Muscle of back (tissue), 3 donors: ENCODE measurements at regions not wholly inside any gene's neighbourhood (a gene's known extent, or its start where the extent isn't known, plus 50 kb on each side); places are given as distances from the start of the nearest gene placed in this dataset.
A peak's percentile ranks its signal among the peaks of the same experiment; 100 is the strongest.

ENCODE experiments used
- DNase-seq, 3 donors: peaks; one replicate each; pipeline versions ENCODE4 v3.0.0 to v3.0.0-alpha.2; 2013

GRCh38 chr1:87926131-87926830, 597.6 kb downstream of the LMO4 start:
- DNase-seq = no peak

- DNase-seq = peak in 2 of 3 donors; percentile 40 to 71
These were observed 598.2 kb downstream of the LMO4 start for GRCh38 chr1:87926921-87927320.

GRCh38 chr1:87927391-87928280, 599.0 kb downstream of the LMO4 start:
- no peak for DNase-seq

DNA sequence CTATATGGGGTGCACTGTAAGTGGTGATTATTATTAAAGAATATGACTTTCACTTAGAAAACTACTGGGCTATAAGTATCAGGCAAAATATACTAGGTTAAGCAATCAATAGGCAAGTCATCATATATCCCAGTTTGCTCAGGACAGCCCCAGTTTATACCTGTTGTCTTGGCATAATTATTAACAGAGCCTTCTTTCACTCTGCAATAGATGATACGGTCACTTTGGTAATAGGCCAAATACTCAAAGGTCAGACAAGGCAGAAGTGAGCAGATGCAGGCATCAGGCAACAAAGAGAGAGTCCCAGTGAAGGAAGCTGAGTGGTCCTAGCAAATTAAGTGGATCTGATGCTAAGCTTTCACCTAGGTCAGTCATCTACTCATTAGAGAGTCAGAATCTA, 599.9 kb downstream of the LMO4 start:
- DNase-seq = no peak

- no peak for DNase-seq
These were observed 601.2 kb downstream of the LMO4 start for GRCh38 chr1:87929906-87930305.

GRCh38 chr1:87930796-87931195, 602.1 kb downstream of the LMO4 start:
- DNase-seq = no peak

DNA sequence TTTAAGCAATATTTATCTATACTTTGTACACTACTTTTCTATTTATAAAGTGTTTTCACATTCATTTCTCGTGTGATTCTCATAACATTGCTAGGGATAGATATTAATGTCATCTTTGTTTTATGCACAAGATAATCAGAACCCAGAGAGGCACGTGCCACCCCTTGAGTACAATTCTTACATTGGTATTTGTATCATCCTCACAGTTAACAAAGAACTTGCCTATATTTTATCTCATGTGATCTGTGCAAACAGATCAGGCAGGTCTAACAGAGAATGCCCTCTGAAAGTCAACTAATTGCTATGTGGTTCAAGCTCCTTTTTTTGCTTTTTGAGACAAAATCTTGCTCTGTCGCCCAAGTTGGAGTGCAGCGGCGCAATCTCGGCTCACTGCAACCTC, 604.5 kb downstream of the LMO4 start:
- no peak for DNase-seq

DNA sequence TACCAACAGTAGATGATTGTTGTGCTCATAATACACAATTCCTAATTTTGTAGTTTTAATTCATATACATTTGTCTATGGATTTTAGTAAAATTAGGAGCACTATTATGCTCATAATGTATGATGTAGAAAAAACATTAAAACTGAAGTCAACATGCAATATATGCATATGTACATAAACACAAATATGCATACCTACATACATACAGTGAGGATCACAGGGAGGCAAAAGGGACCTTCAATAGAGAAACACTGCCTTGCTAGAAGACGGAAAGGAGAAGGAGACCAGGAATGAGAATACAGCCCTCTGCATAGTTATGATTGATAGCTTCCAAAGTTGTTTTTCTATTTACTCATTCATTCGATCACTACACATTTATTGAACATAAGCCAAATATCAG, 606.5 kb downstream of the LMO4 start:
- no peak for DNase-seq

- no peak for DNase-seq
These were observed 609.2 kb downstream of the LMO4 start for GRCh38 chr1:87937831-87938395.

DNA sequence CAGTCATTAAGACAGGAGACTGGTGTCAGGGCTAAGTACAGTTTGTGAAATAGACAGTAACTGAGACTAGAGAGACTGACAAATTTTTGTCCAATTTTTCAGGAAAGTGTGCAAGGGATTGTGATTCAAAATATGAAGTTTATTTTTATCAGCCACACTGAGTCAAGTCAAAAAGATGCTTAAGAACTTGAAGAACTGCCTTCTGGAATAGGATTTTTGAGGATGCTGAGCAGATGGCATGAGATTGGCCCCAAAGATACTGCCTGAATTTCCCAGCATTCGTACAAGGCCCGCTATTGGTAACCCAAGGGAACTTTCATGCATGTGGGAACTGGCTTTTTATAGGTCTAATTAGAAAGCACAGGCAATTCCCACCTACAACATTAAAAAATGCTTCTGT, 610.0 kb downstream of the LMO4 start:
- DNase-seq = no peak

DNA sequence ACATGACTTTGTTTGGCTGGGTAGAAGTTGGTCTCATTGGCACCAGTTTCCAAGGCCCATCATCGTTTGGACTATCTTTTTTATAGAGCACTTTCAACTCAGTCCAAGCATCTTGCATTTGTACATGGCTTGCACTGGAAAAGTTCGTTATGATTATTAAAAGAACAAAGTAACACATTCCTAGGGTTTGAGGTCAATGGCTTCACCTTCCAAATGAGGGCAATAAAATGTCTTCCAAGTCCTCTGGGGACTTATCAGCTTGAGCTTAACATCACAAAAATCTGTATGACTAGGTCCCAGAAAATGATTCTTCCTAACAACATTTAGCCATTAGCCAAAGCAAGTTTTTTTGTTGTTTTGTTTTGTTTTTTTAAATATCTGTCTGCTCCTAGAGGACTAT, 610.8 kb downstream of the LMO4 start:
- no peak for DNase-seq

GRCh38 chr1:87940421-87940820, 611.7 kb downstream of the LMO4 start:
- DNase-seq = no peak

- DNase-seq = peak in 1 of 3 donors; percentile 60
These were observed 612.8 kb downstream of the LMO4 start for GRCh38 chr1:87941337-87941946.

DNA sequence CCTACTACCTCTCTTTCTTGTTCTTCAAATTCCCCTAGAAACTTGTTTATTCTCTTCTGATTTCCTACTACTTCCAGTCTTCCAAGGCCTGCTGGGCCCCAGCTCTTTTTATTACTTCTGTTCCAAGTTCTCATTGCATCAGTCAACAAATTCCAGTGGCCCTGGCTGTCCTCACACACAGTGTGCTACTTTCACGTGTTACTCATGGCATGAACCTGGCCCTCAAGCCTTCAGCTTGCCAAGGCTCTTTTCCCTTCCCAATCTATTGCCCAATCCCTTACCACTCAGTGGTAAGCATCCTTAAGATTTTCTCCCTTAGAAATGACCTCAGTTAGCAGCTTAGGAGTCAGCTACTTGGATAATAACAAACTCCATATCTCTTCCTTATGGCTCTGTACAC, 613.5 kb downstream of the LMO4 start:
- DNase-seq = no peak

GRCh38 chr1:87949711-87950110, 621.0 kb downstream of the LMO4 start:
- DNase-seq = no peak

- no peak for DNase-seq
These were observed 621.7 kb downstream of the LMO4 start for GRCh38 chr1:87950369-87950768.

GRCh38 chr1:87951409-87951808, 622.7 kb downstream of the LMO4 start:
- DNase-seq = no peak

DNA sequence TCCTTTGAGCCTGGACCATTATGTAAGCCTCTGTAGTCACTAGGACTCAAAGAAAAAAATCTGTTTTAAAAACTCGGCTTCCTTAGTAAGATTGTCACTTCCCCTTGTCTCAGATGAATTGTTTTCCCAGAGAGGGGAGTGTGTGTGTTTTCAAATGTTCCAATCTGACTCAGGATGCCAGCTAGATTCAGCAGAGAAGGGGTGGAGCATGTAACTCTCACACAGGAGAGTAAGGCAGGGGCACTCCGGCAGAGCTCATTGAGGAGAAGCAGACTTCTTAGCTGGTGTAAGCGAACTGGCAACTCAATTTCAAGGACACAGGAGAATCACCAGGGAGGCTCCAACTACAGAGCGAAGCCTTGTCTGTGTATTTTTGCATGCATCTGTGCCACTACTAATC, 623.2 kb downstream of the LMO4 start:
- DNase-seq = no peak

DNA sequence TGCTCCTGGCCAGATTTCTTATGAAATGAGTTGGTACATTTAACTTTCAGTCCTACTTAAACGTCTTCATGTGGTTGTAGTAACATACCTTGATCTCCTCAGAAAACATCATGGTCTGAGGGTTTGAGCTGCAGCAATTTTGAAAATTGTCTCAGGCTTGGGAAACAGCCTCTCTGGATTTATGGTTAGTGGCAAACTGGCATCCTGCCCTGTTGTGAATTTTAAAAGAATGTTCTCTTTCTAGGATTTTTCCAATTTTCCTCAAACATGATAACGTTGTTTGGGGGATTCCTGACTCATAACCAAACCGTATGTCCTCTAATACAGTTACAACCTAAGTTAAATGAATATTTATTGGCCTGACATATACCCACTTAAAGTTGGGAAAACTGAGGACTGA, 624.4 kb downstream of the LMO4 start:
- DNase-seq = no peak

- DNase-seq = peak; percentile 73 to 81 (median 73)
These were observed 625.2 kb downstream of the LMO4 start for GRCh38 chr1:87953732-87954344.

GRCh38 chr1:87955038-87955437, 626.4 kb downstream of the LMO4 start:
- DNase-seq = no peak

DNA sequence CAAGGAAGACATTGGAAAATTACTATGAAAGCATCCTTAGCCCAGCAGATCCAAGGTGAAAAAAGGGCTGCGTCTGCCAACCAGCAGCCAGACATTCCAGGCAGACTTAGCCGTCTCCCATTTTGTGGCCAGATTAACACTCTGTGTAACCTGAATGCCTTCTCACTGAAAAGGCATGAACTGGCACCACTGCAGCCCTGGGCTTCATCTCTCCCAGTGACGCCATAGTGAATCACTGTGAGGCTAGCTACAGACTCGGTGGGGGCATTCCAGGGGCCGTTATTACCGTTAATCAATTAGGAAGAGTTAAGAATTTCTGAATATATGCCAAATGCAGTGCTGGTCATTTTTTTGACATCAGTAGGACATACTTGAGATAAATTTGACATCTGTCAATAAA, 627.4 kb downstream of the LMO4 start:
- DNase-seq = peak in 1 of 3 donors; percentile 96
